ENCODE measurements at regions not wholly inside any gene's neighbourhood (a gene's known extent, or its start where the extent isn't known, plus 50 kb on each side); places are given as distances from the start of the nearest gene placed in this dataset.

GRCh38 chr4:123856689-123857545 is 460.3 kb downstream of the SPRY1 start:
- peak; percentile 74 for DNase-seq

GRCh38 chr4:123858465-123858864 is 461.9 kb downstream of the SPRY1 start:
- no peak for DNase-seq

GRCh38 chr4:123862812-123863211 is 466.2 kb downstream of the SPRY1 start:
- no peak for DNase-seq

GRCh38 chr4:123866796-123867195 is 470.2 kb downstream of the SPRY1 start:
- DNase-seq = no peak

- DNase-seq = no peak
Observed at GRCh38 chr4:123867910-123868587, 471.5 kb downstream of the SPRY1 start.

- no peak for DNase-seq
Observed at GRCh38 chr4:123869286-123870215, 473.0 kb downstream of the SPRY1 start.

- no peak for DNase-seq
Observed at GRCh38 chr4:123870216-123870876, 473.8 kb downstream of the SPRY1 start.

- no peak for DNase-seq
Observed at GRCh38 chr4:123871341-123871740, 474.7 kb downstream of the SPRY1 start.

GRCh38 chr4:123874063-123874462 is 477.5 kb downstream of the SPRY1 start:
- DNase-seq = no peak

- DNase-seq = no peak
Observed at GRCh38 chr4:123876143-123876542, 479.5 kb downstream of the SPRY1 start.

- DNase-seq = no peak
Observed at GRCh38 chr4:123876671-123877101, 480.1 kb downstream of the SPRY1 start.

GRCh38 chr4:123877551-123877950 is 481.0 kb downstream of the SPRY1 start:
- no peak for DNase-seq

- no peak for DNase-seq
Observed at GRCh38 chr4:123878976-123879375, 482.4 kb downstream of the SPRY1 start.

GRCh38 chr4:123880631-123881030 is 484.0 kb downstream of the SPRY1 start:
- DNase-seq = no peak

- DNase-seq = no peak
Observed at GRCh38 chr4:123884922-123885321, 488.3 kb downstream of the SPRY1 start.

GRCh38 chr4:123889507-123889906 is 492.9 kb downstream of the SPRY1 start:
- DNase-seq = no peak

GRCh38 chr4:123890889-123891288 is 494.3 kb downstream of the SPRY1 start:
- no peak for DNase-seq

GRCh38 chr4:123891881-123892280 is 495.3 kb downstream of the SPRY1 start:
- DNase-seq = no peak

GRCh38 chr4:123892368-123892976 is 495.9 kb downstream of the SPRY1 start:
- DNase-seq = no peak

- DNase-seq = no peak
Observed at GRCh38 chr4:123893011-123893981, 496.7 kb downstream of the SPRY1 start.
